ENCODE measurements at regions not wholly inside any gene's neighbourhood (a gene's known extent, or its start where the extent isn't known, plus 50 kb on each side); places are given as distances from the start of the nearest gene placed in this dataset.

DNA sequence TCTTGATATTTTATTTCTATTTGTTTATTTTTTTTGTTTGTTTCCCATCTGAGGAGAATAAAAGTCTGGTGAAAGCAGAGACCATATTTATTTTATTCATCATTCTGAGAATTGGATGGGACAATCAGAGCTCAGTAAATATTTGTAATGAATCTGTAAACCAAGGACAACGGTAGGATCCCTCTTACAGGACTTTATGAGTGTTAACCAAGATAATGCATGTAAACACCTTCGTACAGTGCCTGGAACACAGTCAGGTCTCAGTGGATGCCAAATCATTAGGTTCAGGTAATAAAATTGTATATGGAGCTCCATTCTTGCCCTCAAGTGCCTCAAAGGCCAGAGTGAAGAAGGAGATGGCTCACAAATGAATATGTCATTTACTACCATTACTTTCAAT lies 288.7 kb downstream of the PAX1 start:
- Mint-ChIP-seq H3K36me3 (no peaks in the 10 kb centered on the region), H3K4me3 (no peak overlapping the region), H3K4me1 (no peaks in the 10 kb centered on the region), H3K27me3 (no peaks in the 10 kb centered on the region), H3K9me3 (peaks cover 6% of the 10 kb centered on the region), H3K27ac (no peak overlapping the region)
- no peak for DNase-seq
- CTCF ChIA-PET = no interaction called here

DNA sequence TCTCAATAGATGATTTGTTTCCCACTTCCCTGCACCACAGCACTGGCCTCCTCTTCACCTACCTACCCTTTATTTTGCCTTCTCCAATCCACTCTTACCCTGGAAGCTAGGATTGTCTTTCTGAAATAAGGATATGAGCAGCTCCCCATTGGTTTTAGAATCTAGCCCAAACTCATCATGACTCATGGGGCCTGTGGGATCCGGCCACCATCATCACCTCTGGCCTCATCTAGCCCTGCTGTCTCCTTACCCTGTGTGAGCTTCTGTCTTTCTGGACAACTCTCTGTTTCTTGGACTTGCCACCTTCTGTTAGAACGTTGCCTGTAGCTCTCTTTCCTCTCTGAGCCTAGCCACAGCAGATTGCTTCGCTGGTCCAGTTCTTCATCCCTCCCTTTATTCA lies 277.1 kb downstream of the PAX1 start:
- Mint-ChIP-seq H3K36me3 (no peaks in the 10 kb centered on the region), H3K9me3 (peaks cover 32% of the 10 kb centered on the region)

GRCh38 chr20:21981597-21982344 lies 276.3 kb downstream of the PAX1 start:
- no peak overlapping the region for H3K4me3 Mint-ChIP-seq
- no peaks in the 10 kb centered on the region for H3K27me3 Mint-ChIP-seq
- no peaks in the 10 kb centered on the region for H3K4me1 Mint-ChIP-seq
- CTCF ChIA-PET = no interaction called here
- peaks cover 27% of the 10 kb centered on the region for H3K9me3 Mint-ChIP-seq
- H3K27ac Mint-ChIP-seq = no peak overlapping the region
- no peaks in the 10 kb centered on the region for H3K36me3 Mint-ChIP-seq
- DNase-seq = no peak

More for the DNA sequence above, 277.1 kb downstream of the PAX1 start:
- Mint-ChIP-seq H3K4me3 (no peak overlapping the region), H3K4me1 (no peaks in the 10 kb centered on the region), H3K27ac (no peak overlapping the region), H3K27me3 (no peaks in the 10 kb centered on the region)
- CTCF ChIA-PET = no interaction called here
- DNase-seq = no peak

GRCh38 chr20:21981179-21981578 lies 275.7 kb downstream of the PAX1 start:
- DNase-seq = no peak
- Mint-ChIP-seq H3K27ac (no peak overlapping the region), H3K27me3 (no peaks in the 10 kb centered on the region), H3K4me1 (no peaks in the 10 kb centered on the region), H3K36me3 (no peaks in the 10 kb centered on the region), H3K4me3 (no peak overlapping the region), H3K9me3 (peaks cover 31% of the 10 kb centered on the region)
- CTCF ChIA-PET = no interaction called here

GRCh38 chr20:21971436-21971835 lies 266.0 kb downstream of the PAX1 start:
- DNase-seq = no peak
- peaks cover 11% of the 10 kb centered on the region for H3K9me3 Mint-ChIP-seq
- H3K4me1 Mint-ChIP-seq = no peaks in the 10 kb centered on the region
- H3K4me3 Mint-ChIP-seq = no peak overlapping the region
- H3K27ac Mint-ChIP-seq = no peak overlapping the region
- CTCF ChIA-PET = no interaction called here
- no peaks in the 10 kb centered on the region for H3K27me3 Mint-ChIP-seq
- H3K36me3 Mint-ChIP-seq = no peaks in the 10 kb centered on the region

DNA sequence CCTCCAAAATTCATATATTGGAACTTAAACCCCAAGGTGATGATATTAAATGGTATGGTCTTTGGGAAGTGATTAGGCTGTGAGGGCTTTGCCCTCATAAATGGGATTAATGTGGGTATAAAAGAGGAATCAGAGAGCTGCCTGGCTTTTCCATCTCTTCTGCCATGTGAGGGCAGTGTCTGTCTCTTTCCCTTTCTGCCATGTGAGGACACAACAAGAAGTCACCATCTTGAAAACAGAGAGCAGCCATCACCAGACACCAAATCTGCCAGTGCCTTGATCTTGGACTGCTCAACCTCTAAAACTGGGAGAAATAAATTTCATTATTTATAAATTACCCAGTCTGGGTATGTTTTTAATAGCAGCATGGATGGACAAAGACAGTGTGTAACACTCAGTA lies 263.0 kb downstream of the PAX1 start:
- Mint-ChIP-seq H3K9me3 (peaks cover 1% of the 10 kb centered on the region), H3K36me3 (no peaks in the 10 kb centered on the region), H3K4me3 (no peak overlapping the region), H3K27ac (no peak overlapping the region), H3K4me1 (no peaks in the 10 kb centered on the region), H3K27me3 (no peaks in the 10 kb centered on the region)
- CTCF ChIA-PET = no interaction called here
- DNase-seq = no peak

GRCh38 chr20:21967481-21967880 lies 262.0 kb downstream of the PAX1 start:
- Mint-ChIP-seq H3K27me3 (no peaks in the 10 kb centered on the region), H3K4me3 (no peak overlapping the region), H3K4me1 (no peaks in the 10 kb centered on the region), H3K27ac (no peak overlapping the region), H3K9me3 (peaks cover 4% of the 10 kb centered on the region), H3K36me3 (no peaks in the 10 kb centered on the region)
- CTCF ChIA-PET = no interaction called here
- DNase-seq = no peak

GRCh38 chr20:21956591-21956990 lies 251.1 kb downstream of the PAX1 start:
- no peaks in the 10 kb centered on the region for H3K27me3 Mint-ChIP-seq
- H3K36me3 Mint-ChIP-seq = no peaks in the 10 kb centered on the region
- no peak for DNase-seq
- CTCF ChIA-PET = no interaction called here
- H3K4me1 Mint-ChIP-seq = no peaks in the 10 kb centered on the region
- H3K9me3 Mint-ChIP-seq = peaks cover 5% of the 10 kb centered on the region
- no peak overlapping the region for H3K27ac Mint-ChIP-seq
- H3K4me3 Mint-ChIP-seq = no peak overlapping the region

DNA sequence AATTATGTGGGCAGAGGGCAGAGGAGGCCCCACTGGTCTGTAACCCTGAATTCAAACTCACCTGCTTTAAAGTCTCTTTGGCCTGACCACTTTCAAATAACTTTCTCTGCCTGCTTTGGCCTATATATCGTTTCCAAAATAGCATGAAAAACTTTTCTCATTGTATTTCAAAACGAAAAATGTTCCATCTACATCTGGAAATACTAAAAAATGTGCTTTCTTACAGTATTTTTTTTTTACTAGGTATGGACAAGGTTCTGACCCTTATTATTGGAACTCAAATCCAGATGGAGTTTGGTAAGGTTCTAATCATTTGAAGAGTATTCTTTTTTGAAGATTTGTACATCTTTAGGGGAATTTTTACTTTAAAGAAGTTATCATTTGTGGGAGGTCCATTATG lies 241.9 kb downstream of the PAX1 start:
- CTCF ChIA-PET = no interaction called here
- DNase-seq = no peak
- no peak overlapping the region for H3K4me3 Mint-ChIP-seq

DNA sequence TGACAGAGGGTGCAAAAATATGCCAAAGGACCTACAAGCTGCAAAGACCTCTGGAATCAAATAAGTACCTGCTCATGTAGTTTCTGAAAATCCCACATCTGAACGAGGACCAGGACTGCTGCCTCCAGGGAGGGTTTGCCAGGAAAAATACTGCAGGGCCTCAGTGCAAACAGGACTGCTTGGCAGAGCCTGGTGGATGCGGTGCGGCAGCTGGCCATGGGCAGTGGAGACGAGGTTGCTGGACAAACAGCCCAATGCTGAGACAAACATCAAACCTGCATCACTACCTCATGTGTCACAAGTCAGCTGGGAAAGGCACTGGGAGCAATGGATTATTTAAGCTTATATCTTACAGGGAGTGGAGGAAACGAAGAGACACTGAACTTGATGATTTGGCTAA lies 238.8 kb downstream of the PAX1 start:
- Mint-ChIP-seq H3K27me3 (no peaks in the 10 kb centered on the region), H3K4me1 (no peaks in the 10 kb centered on the region), H3K36me3 (no peaks in the 10 kb centered on the region), H3K4me3 (no peak overlapping the region), H3K27ac (no peak overlapping the region), H3K9me3 (peaks cover 19% of the 10 kb centered on the region)
- no peak for DNase-seq
- CTCF ChIA-PET = no interaction called here

More for the DNA sequence above, 241.9 kb downstream of the PAX1 start:
- Mint-ChIP-seq H3K9me3 (peaks cover 5% of the 10 kb centered on the region), H3K27ac (no peak overlapping the region), H3K36me3 (no peaks in the 10 kb centered on the region), H3K4me1 (no peaks in the 10 kb centered on the region), H3K27me3 (no peaks in the 10 kb centered on the region)

- Mint-ChIP-seq H3K4me1 (no peaks in the 10 kb centered on the region), H3K4me3 (no peak overlapping the region), H3K36me3 (no peaks in the 10 kb centered on the region), H3K9me3 (peaks cover 19% of the 10 kb centered on the region), H3K27ac (no peak overlapping the region), H3K27me3 (no peaks in the 10 kb centered on the region)
- no peak for DNase-seq
- CTCF ChIA-PET = no interaction called here
Observed at GRCh38 chr20:21941941-21942805, 236.7 kb downstream of the PAX1 start.

GRCh38 chr20:21936720-21937380 lies 231.4 kb downstream of the PAX1 start:
- no peak overlapping the region for H3K4me3 Mint-ChIP-seq
- CTCF ChIA-PET = no interaction called here
- H3K36me3 Mint-ChIP-seq = no peaks in the 10 kb centered on the region
- H3K27me3 Mint-ChIP-seq = no peaks in the 10 kb centered on the region
- no peak overlapping the region for H3K27ac Mint-ChIP-seq
- no peaks in the 10 kb centered on the region for H3K4me1 Mint-ChIP-seq
- peaks cover 16% of the 10 kb centered on the region for H3K9me3 Mint-ChIP-seq
- DNase-seq = no peak

- CTCF ChIA-PET = no interaction called here
- no peaks in the 10 kb centered on the region for H3K36me3 Mint-ChIP-seq
- H3K4me3 Mint-ChIP-seq = no peak overlapping the region
- no peaks in the 10 kb centered on the region for H3K27me3 Mint-ChIP-seq
- DNase-seq = no peak
- peaks cover 16% of the 10 kb centered on the region for H3K9me3 Mint-ChIP-seq
- H3K27ac Mint-ChIP-seq = no peak overlapping the region
- H3K4me1 Mint-ChIP-seq = no peaks in the 10 kb centered on the region
Observed at GRCh38 chr20:21936261-21936660, 230.8 kb downstream of the PAX1 start.

DNA sequence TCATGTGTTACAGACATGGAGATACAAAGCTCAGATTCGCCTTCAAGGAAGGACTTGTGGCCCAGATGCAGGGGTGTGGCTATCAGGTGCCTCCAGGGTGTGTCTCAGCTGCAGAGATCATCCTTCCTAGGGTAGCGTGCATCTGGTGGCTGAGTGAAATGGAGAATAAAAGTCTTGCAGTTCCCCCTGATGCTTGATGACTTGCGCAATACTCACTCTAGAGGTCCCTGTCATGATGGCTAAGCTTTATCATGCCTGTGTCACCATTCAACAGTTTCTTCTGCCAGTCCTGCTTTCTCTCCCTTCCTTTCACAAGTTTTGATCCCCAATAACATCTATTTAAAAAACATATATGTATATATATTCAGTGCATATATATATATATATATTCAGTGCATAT lies 228.1 kb downstream of the PAX1 start:
- H3K9me3 Mint-ChIP-seq = peaks cover 9% of the 10 kb centered on the region
- CTCF ChIA-PET = no interaction called here
- H3K4me3 Mint-ChIP-seq = no peak overlapping the region
- H3K36me3 Mint-ChIP-seq = no peaks in the 10 kb centered on the region
- no peak overlapping the region for H3K27ac Mint-ChIP-seq
- DNase-seq = no peak
- H3K27me3 Mint-ChIP-seq = no peaks in the 10 kb centered on the region
- H3K4me1 Mint-ChIP-seq = no peaks in the 10 kb centered on the region

DNA sequence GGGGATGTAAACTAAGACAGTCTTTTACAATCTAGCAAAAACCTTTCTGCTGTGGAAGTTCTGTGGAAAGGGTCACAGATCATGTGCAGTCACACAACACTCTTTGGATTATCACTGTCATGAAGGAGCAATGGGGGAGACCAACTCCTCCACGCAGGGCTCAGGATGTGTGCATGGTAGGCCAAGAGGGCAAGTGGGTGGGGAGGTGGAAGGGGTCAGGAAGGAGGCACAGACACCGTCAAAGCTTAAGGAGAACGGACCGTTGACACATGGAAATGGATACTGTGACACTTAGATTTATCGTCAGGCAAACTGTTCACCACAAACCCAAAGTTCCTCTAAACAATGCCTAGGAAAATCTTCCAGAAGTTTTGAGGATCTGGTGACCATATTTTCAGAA lies 215.8 kb downstream of the PAX1 start:
- no peaks in the 10 kb centered on the region for H3K36me3 Mint-ChIP-seq
- H3K4me1 Mint-ChIP-seq = no peaks in the 10 kb centered on the region
- CTCF ChIA-PET = no interaction called here
- H3K4me3 Mint-ChIP-seq = no peak overlapping the region
- no peak for DNase-seq
- H3K9me3 Mint-ChIP-seq = peaks cover 37% of the 10 kb centered on the region
- H3K27me3 Mint-ChIP-seq = no peaks in the 10 kb centered on the region
- H3K27ac Mint-ChIP-seq = no peak overlapping the region
